MCF 10A (cell line): ENCODE measurements at regions not wholly inside any gene's neighbourhood (a gene's known extent, or its start where the extent isn't known, plus 50 kb on each side); places are given as distances from the start of the nearest gene placed in this dataset.

Experiments
- BruUV-seq: library from RNA; stranded (reverse); fragments of 400-500 nt; replicated peaks from 2 replicates; lab custom pipeline; 2021; lab: Mats Ljungman, UMichigan
- CTCF ChIA-PET: fragments of 300-600 bp; sonication (Branson Sonifier 250); formaldehyde crosslinking; extraction: SDS; loops from one replicate; lab custom pipeline; 2021; ENCODE audit warnings: antibody characterized with exemption, inconsistent platforms; lab: Yijun Ruan, JAX
- POLR2A ChIA-PET: fragments of 300-600, 350-650 bp; sonication (Branson Sonifier 250); formaldehyde crosslinking; extraction: SDS; loops from one replicate; lab custom pipeline; 2020; ENCODE audit warnings: antibody characterized with exemption, inconsistent platforms; lab: Yijun Ruan, JAX
- DNase-seq: peaks from one replicate; pipeline ENCODE4 v3.0.0-alpha.2; 2018; ENCODE audit not compliant: unreplicated experiment
- H3K27ac Mint-ChIP-seq: one replicate; pipeline ENCODE4 v1.8.0; 2022; ENCODE audit warnings: mild to moderate bottlenecking, low read depth, mixed read lengths; ENCODE audit not compliant: unreplicated experiment
- H3K27me3 Mint-ChIP-seq: one replicate; pipeline ENCODE4 v1.8.0; 2022; ENCODE audit warnings: mixed read lengths; ENCODE audit not compliant: insufficient read depth, unreplicated experiment
- H3K36me3 Mint-ChIP-seq: one replicate; pipeline ENCODE4 v1.8.0; 2022; ENCODE audit warnings: mild to moderate bottlenecking, moderate library complexity, mixed read lengths; ENCODE audit not compliant: insufficient read depth, unreplicated experiment
- H3K4me1 Mint-ChIP-seq: one replicate; pipeline ENCODE4 v1.8.0; 2022; ENCODE audit warnings: mixed read lengths; ENCODE audit not compliant: insufficient read depth, unreplicated experiment
- H3K4me3 Mint-ChIP-seq: one replicate; pipeline ENCODE4 v1.8.0; 2022; ENCODE audit warnings: mild to moderate bottlenecking, moderate library complexity, mixed read lengths; ENCODE audit not compliant: unreplicated experiment
- H3K9me3 Mint-ChIP-seq: one replicate; pipeline ENCODE4 v1.8.0; 2022; ENCODE audit warnings: mixed read lengths; ENCODE audit not compliant: unreplicated experiment
- CTCF ChIP-seq: fragments of 200-600 bp; IDR thresholded peaks from one replicate; pipeline ENCODE4 v1.8.0; 2022; ENCODE audit warnings: antibody characterized with exemption, mild to moderate bottlenecking; ENCODE audit not compliant: unreplicated experiment
- intact Hi-C: fragments of 100-400 bp; cut with micrococcal nuclease; formaldehyde crosslinking; loops from 2 replicates; pipeline ENCODE4 v1.14.1; 2022

- TF ChIP-seq CTCF = no peak
- CTCF ChIA-PET = interaction anchor here (1.2 kb wide), 1 partner anchor 9 kb away, joined by 5 read pairs; no protein-coding TSS in a partner anchor
- no peaks in the 10 kb centered on the region for H3K9me3 Mint-ChIP-seq
- H3K27me3 Mint-ChIP-seq = peaks cover 25% of the 10 kb centered on the region
- intact Hi-C loops = no loop called here
- H3K4me3 Mint-ChIP-seq = no peak overlapping the region
- POLR2A ChIA-PET = interaction anchor here (0.6 kb wide), 1 partner anchor 1055 kb away, joined by 3 read pairs; no protein-coding TSS in a partner anchor
- DNase-seq = no peak
- no TSS peak for BruUV-seq
- no peaks in the 10 kb centered on the region for H3K36me3 Mint-ChIP-seq
- no peak overlapping the region for H3K27ac Mint-ChIP-seq
- no peaks in the 10 kb centered on the region for H3K4me1 Mint-ChIP-seq
Observed at GRCh38 chr5:91938441-91938840, 555.3 kb upstream of the ARRDC3 start.

GRCh38 chr5:91937121-91937520 lies 554.0 kb upstream of the ARRDC3 start:
- no peak overlapping the region for H3K4me3 Mint-ChIP-seq
- intact Hi-C loops = no loop called here
- no peaks in the 10 kb centered on the region for H3K4me1 Mint-ChIP-seq
- TF ChIP-seq CTCF = no peak
- no TSS peak for BruUV-seq
- H3K27me3 Mint-ChIP-seq = peaks cover 24% of the 10 kb centered on the region
- DNase-seq = no peak
- no peaks in the 10 kb centered on the region for H3K9me3 Mint-ChIP-seq
- no peaks in the 10 kb centered on the region for H3K36me3 Mint-ChIP-seq
- H3K27ac Mint-ChIP-seq = no peak overlapping the region
- CTCF ChIA-PET = no interaction called here
- POLR2A ChIA-PET = interaction anchor here (0.6 kb wide), 1 partner anchor 542 kb away, joined by 3 read pairs; no protein-coding TSS in a partner anchor

GRCh38 chr5:91929522-91929817 lies 546.4 kb upstream of the ARRDC3 start:
- BruUV-seq = no TSS peak
- ChIA-PET CTCF (interaction anchor here (0.6 to 1.6 kb wide), 15 partner anchors 8 to 1871 kb away, joined by 3 to 7 read pairs (median 4); no protein-coding TSS in a partner anchor), POLR2A (no interaction called here)
- no peak for TF ChIP-seq CTCF
- H3K36me3 Mint-ChIP-seq = no peaks in the 10 kb centered on the region
- H3K4me1 Mint-ChIP-seq = no peaks in the 10 kb centered on the region
- DNase-seq = no peak
- intact Hi-C loops = loop anchor here (2.0 to 10.0 kb wide), 5 partner anchors 285 to 1985 kb away; partner anchors contain the start of gene NR2F1-AS1
- H3K27me3 Mint-ChIP-seq = peaks cover 46% of the 10 kb centered on the region
- H3K27ac Mint-ChIP-seq = no peak overlapping the region
- no peaks in the 10 kb centered on the region for H3K9me3 Mint-ChIP-seq
- no peak overlapping the region for H3K4me3 Mint-ChIP-seq

GRCh38 chr5:91928754-91929521 lies 545.8 kb upstream of the ARRDC3 start:
- H3K4me3 Mint-ChIP-seq = no peak overlapping the region
- ChIA-PET POLR2A (no interaction called here), CTCF (interaction anchor here (0.6 to 1.6 kb wide), 13 partner anchors 9 to 1872 kb away, joined by 3 to 7 read pairs (median 4); no protein-coding TSS in a partner anchor)
- intact Hi-C loops = loop anchor here (2.0 to 10.0 kb wide), 5 partner anchors 284 to 1986 kb away; partner anchors contain the start of gene NR2F1-AS1
- peaks cover 52% of the 10 kb centered on the region for H3K27me3 Mint-ChIP-seq
- no peaks in the 10 kb centered on the region for H3K4me1 Mint-ChIP-seq
- H3K9me3 Mint-ChIP-seq = no peaks in the 10 kb centered on the region
- no peak overlapping the region for H3K27ac Mint-ChIP-seq
- BruUV-seq = no TSS peak
- DNase-seq = peak; percentile 11
- peak; percentile 31 for TF ChIP-seq CTCF
- no peaks in the 10 kb centered on the region for H3K36me3 Mint-ChIP-seq
